ENCODE measurements at regions not wholly inside any gene's neighbourhood (a gene's known extent, or its start where the extent isn't known, plus 50 kb on each side); places are given as distances from the start of the nearest gene placed in this dataset.

GRCh38 chr10:83769281-83769820 lies 370.0 kb upstream of the GHITM start:
- no peak for TF ChIP-seq CTCF (optimal IDR thresholded peaks at IDR 0.05 in 1 of 3, IDR thresholded peaks at IDR 0.05 in 1 of 3, conservative IDR thresholded peaks at IDR 0.05 in 1 of 3; ENCODE audit: extremely low read depth in 1 of 3, insufficient read depth in 2 of 3, low read length in 3 of 3)
- no peak for TF ChIP-seq EZH2 (IDR thresholded peaks at IDR 0.05; ENCODE audit: low read length)

Data from keratinocyte (primary cell).